ENCODE measurements at regions not wholly inside any gene's neighbourhood (a gene's known extent, or its start where the extent isn't known, plus 50 kb on each side); places are given as distances from the start of the nearest gene placed in this dataset.

GRCh38 chr10:47241256-47241655 is 58.7 kb upstream of the GDF10 start:
- Mint-ChIP-seq H3K4me3 (no peak overlapping the region), H3K27me3 (no peaks in the 10 kb centered on the region), H3K4me1 (ENCODE audit: low read depth) (peaks cover 10% of the 10 kb centered on the region), H3K9me3 (no peaks in the 10 kb centered on the region), H3K36me3 (ENCODE audit: low read depth) (no peaks in the 10 kb centered on the region), H3K27ac (no peak overlapping the region)
- DNase-seq (no peak), ATAC-seq (no peak)
- intact Hi-C loops (cut with micrococcal nuclease) = no loop called here
- POLR2A ChIA-PET = interaction anchor here (1.2 kb wide), 1 partner anchor 19 kb away, joined by 4 read pairs; no protein-coding TSS in a partner anchor
- TF ChIP-seq CTCF (IDR thresholded peaks at IDR 0.05) = no peak
- CTCF ChIA-PET = interaction anchor here (1.1 to 2.2 kb wide), 3 partner anchors 14 to 217 kb away, joined by 4 to 8 read pairs (median 7); no protein-coding TSS in a partner anchor

- H3K27me3 Mint-ChIP-seq = no peaks in the 10 kb centered on the region
Measured at GRCh38 chr10:47241946-47242867, 57.8 kb upstream of the GDF10 start.

GRCh38 chr10:47243356-47243755 is 56.6 kb upstream of the GDF10 start:
- Mint-ChIP-seq H3K36me3 (ENCODE audit: low read depth) (no peaks in the 10 kb centered on the region), H3K27me3 (no peaks in the 10 kb centered on the region)
- ATAC-seq = no peak

More at GRCh38 chr10:47241946-47242867, 57.8 kb upstream of the GDF10 start:
- ATAC-seq = no peak
- no peak for DNase-seq
- peaks cover 10% of the 10 kb centered on the region for H3K4me1 Mint-ChIP-seq (ENCODE audit: low read depth)
- no peaks in the 10 kb centered on the region for H3K36me3 Mint-ChIP-seq (ENCODE audit: low read depth)
- POLR2A ChIA-PET = interaction anchor here (1.2 kb wide), 1 partner anchor 20 kb away, joined by 4 read pairs; no protein-coding TSS in a partner anchor
- intact Hi-C loops (cut with micrococcal nuclease) = no loop called here
- H3K4me3 Mint-ChIP-seq = no peak overlapping the region
- TF ChIP-seq CTCF (IDR thresholded peaks at IDR 0.05) = no peak
- no peaks in the 10 kb centered on the region for H3K9me3 Mint-ChIP-seq
- no peak overlapping the region for H3K27ac Mint-ChIP-seq
- CTCF ChIA-PET = interaction anchor here (1.1 to 1.5 kb wide), 2 partner anchors 13 to 218 kb away, joined by 4 to 7 read pairs; no protein-coding TSS in a partner anchor

GRCh38 chr10:47243791-47244190 is 56.2 kb upstream of the GDF10 start:
- ATAC-seq = no peak
- no peak for TF ChIP-seq CTCF (IDR thresholded peaks at IDR 0.05)
- POLR2A ChIA-PET = no interaction called here
- Mint-ChIP-seq H3K27ac (no peak overlapping the region), H3K27me3 (no peaks in the 10 kb centered on the region), H3K4me1 (ENCODE audit: low read depth) (peaks cover 14% of the 10 kb centered on the region), H3K9me3 (no peaks in the 10 kb centered on the region), H3K4me3 (no peak overlapping the region), H3K36me3 (ENCODE audit: low read depth) (no peaks in the 10 kb centered on the region)
- CTCF ChIA-PET = no interaction called here
- DNase-seq = no peak
- intact Hi-C loops (cut with micrococcal nuclease) = no loop called here

More at GRCh38 chr10:47243356-47243755, 56.6 kb upstream of the GDF10 start:
- ChIA-PET CTCF (no interaction called here), POLR2A (no interaction called here)
- Mint-ChIP-seq H3K27ac (no peak overlapping the region), H3K4me3 (no peak overlapping the region), H3K9me3 (no peaks in the 10 kb centered on the region), H3K4me1 (ENCODE audit: low read depth) (peaks cover 10% of the 10 kb centered on the region)
- TF ChIP-seq CTCF (IDR thresholded peaks at IDR 0.05) = no peak
- DNase-seq = no peak
- intact Hi-C loops (cut with micrococcal nuclease) = no loop called here

All from activated CD8-positive, alpha-beta T cell treated with anti-CD3 and anti-CD28 coated beads for 36 hours (primary cell).